Neural cell (in vitro differentiated cells): ENCODE measurements at regions not wholly inside any gene's neighbourhood (a gene's known extent, or its start where the extent isn't known, plus 50 kb on each side); places are given as distances from the start of the nearest gene placed in this dataset.

Source experiments
- CTCF ChIP-seq: fragments of 450-650 bp; IDR thresholded peaks from 2 replicates; pipeline ENCODE4 v1.5.1; 2014; ENCODE audit warnings: antibody characterized with exemption, mild to moderate bottlenecking, moderate library complexity; ENCODE audit not compliant: poor library complexity, severe bottlenecking
- EP300 ChIP-seq: fragments of 450-650 bp; conservative IDR thresholded peaks from 2 replicates; pipeline ENCODE4 v1.6.1; 2014; ENCODE audit warnings: antibody characterized with exemption, mild to moderate bottlenecking, moderate library complexity; ENCODE audit not compliant: poor library complexity, severe bottlenecking
- EZH2 ChIP-seq: fragments of 200-600, 300-800 bp; shearing (Covaris generic), sonication (generic); IDR thresholded peaks from 2 replicates; pipeline ENCODE4 v1.6.1; 2014; ENCODE audit warnings: antibody characterized with exemption, low read length, borderline replicate concordance, mild to moderate bottlenecking; ENCODE audit not compliant: insufficient read depth, poor library complexity, severe bottlenecking
- MXI1 ChIP-seq: fragments of 450-650 bp; conservative IDR thresholded peaks from 2 replicates; pipeline ENCODE4 v1.6.1; 2014; ENCODE audit warnings: antibody characterized with exemption, mild to moderate bottlenecking; ENCODE audit not compliant: poor library complexity, severe bottlenecking
- POLR2AphosphoS5 ChIP-seq: IDR thresholded peaks from 2 replicates; pipeline ENCODE4 v1.6.1; 2012
- RAD21 ChIP-seq: fragments of 450-650 bp; conservative IDR thresholded peaks from 2 replicates; pipeline ENCODE4 v1.6.1; 2014; ENCODE audit warnings: antibody characterized with exemption, mild to moderate bottlenecking, moderate library complexity

DNA sequence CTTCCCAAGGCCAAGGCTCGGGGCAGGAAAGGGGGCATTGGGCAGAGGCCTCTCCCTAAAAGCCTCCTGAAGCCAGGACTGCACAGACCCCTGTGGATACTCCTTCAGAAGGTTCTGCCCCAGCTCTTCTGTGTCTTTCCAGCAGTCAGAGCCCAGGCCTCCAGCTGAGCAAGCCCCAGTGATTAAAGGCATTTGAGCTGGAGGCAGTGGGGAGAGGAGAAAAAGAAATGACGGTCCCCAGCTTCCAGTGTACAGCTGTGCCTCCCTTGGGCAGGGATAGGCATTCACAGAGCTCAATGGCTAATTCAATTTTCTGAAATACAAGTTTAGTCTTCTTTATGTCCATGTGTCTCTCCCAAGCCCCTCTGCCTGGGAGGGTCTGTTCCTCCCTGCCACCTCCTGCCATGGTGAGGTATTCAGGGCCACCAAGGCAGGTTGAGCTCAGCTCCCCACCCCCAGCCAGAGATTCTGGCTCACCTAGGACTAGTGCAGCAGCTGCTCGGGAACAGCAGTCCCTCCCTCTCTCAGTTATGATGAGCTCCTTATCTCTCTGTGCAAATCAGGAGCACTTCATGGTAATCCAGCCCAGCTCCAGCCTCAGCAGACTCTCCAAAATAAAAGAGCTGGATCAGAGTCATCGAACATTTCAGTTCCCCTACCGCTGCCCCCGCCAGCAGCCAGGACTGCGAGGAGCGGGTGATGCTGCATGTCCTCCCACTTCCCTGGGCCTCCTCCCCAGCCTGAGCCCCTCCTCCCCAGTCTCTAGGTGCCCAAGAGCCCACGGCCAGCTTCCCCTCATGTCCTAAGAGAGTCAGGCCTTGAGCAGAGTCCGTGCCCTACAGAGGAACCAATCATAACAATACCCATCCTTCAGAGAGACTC lies 208.4 kb upstream of the ZC3H12A start:
- TF ChIP-seq EZH2 (no peak), CTCF (no peak), EP300 (no peak), RAD21 (no peak), MXI1 (no peak), POLR2AphosphoS5 (no peak)
